Upper lobe of right lung (tissue), 1 donor: ENCODE measurements at regions not wholly inside any gene's neighbourhood (a gene's known extent, or its start where the extent isn't known, plus 50 kb on each side); places are given as distances from the start of the nearest gene placed in this dataset.

Source experiments
- ATAC-seq: fragments of 200-7000 bp; cut with Tn5 transposase; one replicate; pipeline ENCODE4 v1.9.1; 2020; ENCODE audit warnings: mild to moderate bottlenecking, moderate library complexity
- DNase-seq: peaks from one replicate; pipeline ENCODE4 v3.0.0-alpha.2; 2020
- H3K27ac ChIP-seq: fragments of 200-600 bp; one replicate; pipeline ENCODE4 v1.8.0; 2022
- H3K27me3 ChIP-seq: fragments of 200-600 bp; one replicate; pipeline ENCODE4 v1.8.0; 2022; ENCODE audit warnings: mild to moderate bottlenecking
- H3K36me3 ChIP-seq: fragments of 200-600 bp; one replicate; pipeline ENCODE4 v1.8.0; 2022
- H3K4me1 ChIP-seq: fragments of 200-600 bp; one replicate; pipeline ENCODE4 v1.8.0; 2022
- H3K4me3 ChIP-seq: fragments of 200-600 bp; one replicate; pipeline ENCODE4 v1.8.0; 2022; ENCODE audit warnings: mild to moderate bottlenecking
- H3K9me3 ChIP-seq: fragments of 200-600 bp; one replicate; pipeline ENCODE4 v1.8.0; 2022
- CTCF ChIP-seq: fragments of 200-600 bp; IDR thresholded peaks from one replicate; pipeline ENCODE4 v1.8.0; 2022; ENCODE audit warnings: antibody characterized with exemption
- intact Hi-C: fragments of 100-400 bp; cut with DNase I; formaldehyde crosslinking; loops from one replicate; pipeline ENCODE4 v1.11.0; 2022
- donor health status: DM: no; HTN: yes; CAD: no; lungs with severe emphysema.

GRCh38 chr5:17000291-17000939 is 64.3 kb upstream of the MYO10 start:
- DNase-seq (no peak), ATAC-seq (no peak)
- TF ChIP-seq CTCF, result no peak
- H3K27ac ChIP-seq, result no peak overlapping the region
- H3K4me3 ChIP-seq, result no peak overlapping the region
- no peaks in the 10 kb centered on the region for H3K9me3 ChIP-seq
- H3K27me3 ChIP-seq, result no peaks in the 10 kb centered on the region
- no peaks in the 10 kb centered on the region for H3K36me3 ChIP-seq
- H3K4me1 ChIP-seq, result peaks cover 1% of the 10 kb centered on the region
- intact Hi-C loops, result no loop called here

- no peaks in the 10 kb centered on the region for H3K9me3 ChIP-seq
- H3K4me1 ChIP-seq, result no peaks in the 10 kb centered on the region
- no peak for DNase-seq
- no peaks in the 10 kb centered on the region for H3K27me3 ChIP-seq
- no peak for ATAC-seq
- H3K36me3 ChIP-seq, result no peaks in the 10 kb centered on the region
- no peak for TF ChIP-seq CTCF
- intact Hi-C loops, result no loop called here
- no peak overlapping the region for H3K27ac ChIP-seq
- no peak overlapping the region for H3K4me3 ChIP-seq
Observed at GRCh38 chr5:17001428-17001827, 65.3 kb upstream of the MYO10 start.

- TF ChIP-seq CTCF, result no peak
- H3K36me3 ChIP-seq, result no peaks in the 10 kb centered on the region
- intact Hi-C loops, result no loop called here
Observed at GRCh38 chr5:17004441-17005106, 68.5 kb upstream of the MYO10 start.

GRCh38 chr5:17005107-17005828 is 69.2 kb upstream of the MYO10 start:
- Histone ChIP-seq H3K9me3 (no peaks in the 10 kb centered on the region), H3K36me3 (no peaks in the 10 kb centered on the region), H3K4me1 (no peaks in the 10 kb centered on the region), H3K4me3 (no peak overlapping the region), H3K27ac (no peak overlapping the region), H3K27me3 (no peaks in the 10 kb centered on the region)
- intact Hi-C loops, result no loop called here
- ATAC-seq (no peak), DNase-seq (no peak)
- TF ChIP-seq CTCF, result no peak

More at GRCh38 chr5:17004441-17005106, 68.5 kb upstream of the MYO10 start:
- no peaks in the 10 kb centered on the region for H3K4me1 ChIP-seq
- no peak overlapping the region for H3K27ac ChIP-seq
- DNase-seq (no peak), ATAC-seq (no peak)
- no peaks in the 10 kb centered on the region for H3K9me3 ChIP-seq
- H3K4me3 ChIP-seq, result no peak overlapping the region
- no peaks in the 10 kb centered on the region for H3K27me3 ChIP-seq

GRCh38 chr5:17012289-17012688 is 76.2 kb upstream of the MYO10 start:
- Histone ChIP-seq H3K4me1 (no peaks in the 10 kb centered on the region), H3K4me3 (no peak overlapping the region), H3K27ac (no peak overlapping the region), H3K27me3 (no peaks in the 10 kb centered on the region), H3K9me3 (no peaks in the 10 kb centered on the region), H3K36me3 (no peaks in the 10 kb centered on the region)
- ATAC-seq (no peak), DNase-seq (no peak)
- intact Hi-C loops, result no loop called here
- no peak for TF ChIP-seq CTCF
